Endothelial cell of umbilical vein (primary cell): ENCODE measurements at regions not wholly inside any gene's neighbourhood (a gene's known extent, or its start where the extent isn't known, plus 50 kb on each side); places are given as distances from the start of the nearest gene placed in this dataset.

Experiments
- BruUV-seq: library from RNA; stranded (reverse); fragments of 400-500 nt; replicated peaks from 2 replicates; lab custom pipeline; 2021; lab: Mats Ljungman, UMichigan
- CTCF ChIA-PET: fragments of 300-600, 350-600 bp; sonication (Branson Sonifier 250); formaldehyde crosslinking; loops from one replicate; lab custom pipeline; 2021; ENCODE audit warnings: antibody characterized with exemption, inconsistent platforms; lab: Charles Lee
- POLR2A ChIA-PET: fragments of 300-600, 350-600 bp; sonication (Branson Sonifier 250); formaldehyde crosslinking; loops from one replicate; lab custom pipeline; 2021; ENCODE audit warnings: antibody characterized with exemption, inconsistent platforms; lab: Charles Lee
- DNase-seq: peaks from one replicate; pipeline ENCODE4 v3.0.0-alpha.2; 2011; ENCODE audit warnings: low read depth, low spot score
- FAIRE-seq: peaks from 2 replicates; lab custom pipeline; 2011; peaks lifted over from hg19 to GRCh38; lab: Jason Lieb, UNC
- H2AFZ ChIP-seq: 2 replicates; pipeline ENCODE4 v1.6.0; 2012; ENCODE audit warnings: low read depth, low read length, control low read depth, inconsistent platforms
- H3K27ac ChIP-seq: 2 replicates; pipeline ENCODE4 v1.5.1; 2011; ENCODE audit warnings: low read depth, mild to moderate bottlenecking, control low read depth, low read length, moderate library complexity; ENCODE audit not compliant: insufficient read depth
- H3K27me3 ChIP-seq, 2 experiments: 2 replicates each; pipeline versions ENCODE4 v1.6.0 to v1.6.1; 2011; ENCODE audit warnings: low read length in 2 of 2, mixed read lengths in 1 of 2; ENCODE audit not compliant: control insufficient read depth in 2 of 2, insufficient read depth in 2 of 2
- H3K36me3 ChIP-seq, 2 experiments: 2 replicates in 1 of 2; 3 replicates in 1 of 2; pipeline ENCODE4 v1.5.1; 2011; ENCODE audit warnings: low read length in 2 of 2, mild to moderate bottlenecking in 1 of 2, moderate library complexity in 1 of 2; ENCODE audit not compliant: control insufficient read depth in 2 of 2, insufficient read depth in 2 of 2; ENCODE audit errors: extremely low read depth in 1 of 2
- H3K4me1 ChIP-seq: 3 replicates; pipeline ENCODE4 v1.5.1; 2011; ENCODE audit warnings: mild to moderate bottlenecking, low read length; ENCODE audit not compliant: control insufficient read depth, insufficient read depth; ENCODE audit errors: extremely low read depth
- H3K4me2 ChIP-seq: 2 replicates; pipeline ENCODE4 v1.6.1; 2011; ENCODE audit warnings: low read length, control low read depth, mixed read lengths; ENCODE audit not compliant: insufficient read depth
- H3K4me3 ChIP-seq, 3 experiments: fragments of 200-600 bp in 1 of 3; sonication (generic), shearing (Covaris generic) in 1 of 3; replicated peaks in 1 of 3; 2 replicates each; pipeline ENCODE4 v1.5.1; 2011 to 2016; ENCODE audit warnings: control low read depth in 3 of 3, low read length in 3 of 3, mild to moderate bottlenecking in 2 of 3, inconsistent platforms in 1 of 3, low read depth in 1 of 3, moderate library complexity in 1 of 3; ENCODE audit not compliant: insufficient read depth in 1 of 3
- H3K79me2 ChIP-seq: 2 replicates; pipeline ENCODE4 v1.6.0; 2012; ENCODE audit warnings: low read length, inconsistent platforms; ENCODE audit not compliant: control insufficient read depth, insufficient read depth
- H3K9ac ChIP-seq: replicated peaks from 2 replicates; pipeline ENCODE3; 2011; ENCODE audit warnings: low read length, control low read depth; ENCODE audit not compliant: insufficient read depth; ENCODE audit errors: extremely low read depth
- H3K9me1 ChIP-seq: replicated peaks from 3 replicates; pipeline ENCODE4 v1.6.0; 2011; ENCODE audit warnings: mild to moderate bottlenecking, low read length; ENCODE audit not compliant: control insufficient read depth, insufficient read depth; ENCODE audit errors: extremely low read depth
- H3K9me3 ChIP-seq: replicated peaks from 2 replicates; pipeline ENCODE4 v1.5.1; 2012; ENCODE audit warnings: low read length, inconsistent platforms; ENCODE audit not compliant: control insufficient read depth, insufficient read depth
- H4K20me1 ChIP-seq: replicated peaks from 2 replicates; pipeline ENCODE3; 2011; ENCODE audit warnings: mild to moderate bottlenecking, low read length; ENCODE audit not compliant: control insufficient read depth, insufficient read depth; ENCODE audit errors: extremely low read depth
- FOS ChIP-seq: IDR thresholded peaks from 2 replicates; pipeline ENCODE4 v1.6.1; 2011; ENCODE audit warnings: mild to moderate bottlenecking, low read length, moderate library complexity, borderline replicate concordance; ENCODE audit not compliant: insufficient read depth
- GATA2 ChIP-seq: IDR thresholded peaks from 2 replicates; pipeline ENCODE4 v1.7.0; 2011; ENCODE audit warnings: low read depth, mild to moderate bottlenecking, moderate library complexity, mixed read lengths, low read length; ENCODE audit not compliant: insufficient read length, insufficient read depth
- JUN ChIP-seq: IDR thresholded peaks from 2 replicates; pipeline ENCODE4 v1.6.1; 2011; ENCODE audit warnings: borderline replicate concordance, low read depth; ENCODE audit not compliant: insufficient read length, insufficient read depth
- MYC ChIP-seq: IDR thresholded peaks from one replicate; pipeline ENCODE4 v1.6.1; 2011; ENCODE audit warnings: mild to moderate bottlenecking, low read depth, low read length
- POLR2AphosphoS5 ChIP-seq: IDR thresholded peaks from 2 replicates; pipeline ENCODE4 v1.6.1; 2012; ENCODE audit warnings: low read depth, mild to moderate bottlenecking, control low read depth, low read length, moderate library complexity; ENCODE audit not compliant: insufficient read depth
- dilution Hi-C: fragments of 300-500 bp; cut with MboI; formaldehyde crosslinking; loops from one replicate; pipeline ENCODE4 v1.15.0; 2019; ENCODE audit warnings: low sequenced_read_pairs; ENCODE audit not compliant: extremely low pct_ligation_motif_present
- intact Hi-C: fragments of 100-400 bp; cut with micrococcal nuclease; formaldehyde crosslinking; loops from one replicate; pipeline ENCODE4 v1.10.0; 2022
- TF ChIP-seq, protein P1 (sequence below), 2 donors: IDR thresholded peaks; 1 replicate in 1 of 2; 2 replicates in 1 of 2; pipeline ENCODE4 v1.5.1; 2011; ENCODE audit warnings: low read length in 2 of 2, mild to moderate bottlenecking in 2 of 2, moderate library complexity in 2 of 2, control low read depth in 1 of 2, inconsistent platforms in 1 of 2, low read depth in 1 of 2; ENCODE audit not compliant: insufficient read depth in 1 of 2; ENCODE audit errors: extremely low read depth in 1 of 2
- TF ChIP-seq, protein P2 (sequence below): IDR thresholded peaks from 2 replicates; pipeline ENCODE4 v1.6.1; 2011; ENCODE audit not compliant: insufficient read depth, insufficient read length

DNA sequence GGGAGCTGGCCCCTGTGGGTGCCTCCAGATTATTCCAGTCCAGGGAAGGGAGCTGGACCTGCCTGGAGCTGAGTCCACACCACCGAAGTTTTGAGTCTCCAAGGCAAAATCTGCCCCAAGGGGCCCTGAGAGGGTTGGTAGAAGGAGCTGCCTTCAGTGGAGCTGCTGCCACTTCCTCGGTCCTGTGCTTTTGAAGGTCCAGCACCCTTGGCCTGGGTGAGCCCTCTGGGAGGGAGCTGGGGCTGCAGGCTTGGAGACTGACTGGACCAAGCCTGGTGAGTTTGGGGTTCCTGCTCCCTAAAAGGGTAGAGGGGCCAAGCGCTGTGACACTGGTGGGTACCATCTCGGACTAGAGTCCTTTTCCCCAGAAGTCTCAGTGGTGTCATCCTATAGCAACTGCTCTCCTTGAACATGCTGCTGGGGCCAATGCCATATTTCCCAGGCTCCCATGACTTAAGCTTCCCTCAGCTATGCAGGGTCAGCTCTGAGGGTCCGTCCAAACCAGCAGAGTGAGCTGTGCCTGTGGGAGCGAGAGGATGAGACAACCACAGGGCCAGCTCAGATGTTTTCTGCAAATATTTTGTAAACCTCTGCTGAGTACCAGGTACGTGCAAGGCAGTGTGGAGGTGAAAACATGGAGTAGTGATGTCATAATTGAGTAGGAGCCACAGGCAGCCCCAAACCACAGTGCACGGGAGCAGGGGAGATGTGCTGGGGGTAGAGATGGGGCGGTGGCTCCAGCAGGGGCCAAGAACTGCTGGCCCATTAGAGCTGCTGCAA is 96.0 kb downstream of the ABHD5 start:
- Histone ChIP-seq H2AFZ (no peak overlapping the region), H3K36me3 (no peaks in the 10 kb centered on the region), H3K9me1 (no peaks in the 10 kb centered on the region), H3K4me1 (no peaks in the 10 kb centered on the region), H3K4me2 (no peak overlapping the region), H3K9me3 (no peaks in the 10 kb centered on the region), H3K27ac (no peak overlapping the region), H3K9ac (no peak overlapping the region), H4K20me1 (no peaks in the 10 kb centered on the region), H3K27me3 (peaks cover 6 to 19% of the 10 kb centered on the region in 2 experiments), H3K4me3 (no peak overlapping the region), H3K79me2 (no peaks in the 10 kb centered on the region)
- TF ChIP-seq, protein P1, sequence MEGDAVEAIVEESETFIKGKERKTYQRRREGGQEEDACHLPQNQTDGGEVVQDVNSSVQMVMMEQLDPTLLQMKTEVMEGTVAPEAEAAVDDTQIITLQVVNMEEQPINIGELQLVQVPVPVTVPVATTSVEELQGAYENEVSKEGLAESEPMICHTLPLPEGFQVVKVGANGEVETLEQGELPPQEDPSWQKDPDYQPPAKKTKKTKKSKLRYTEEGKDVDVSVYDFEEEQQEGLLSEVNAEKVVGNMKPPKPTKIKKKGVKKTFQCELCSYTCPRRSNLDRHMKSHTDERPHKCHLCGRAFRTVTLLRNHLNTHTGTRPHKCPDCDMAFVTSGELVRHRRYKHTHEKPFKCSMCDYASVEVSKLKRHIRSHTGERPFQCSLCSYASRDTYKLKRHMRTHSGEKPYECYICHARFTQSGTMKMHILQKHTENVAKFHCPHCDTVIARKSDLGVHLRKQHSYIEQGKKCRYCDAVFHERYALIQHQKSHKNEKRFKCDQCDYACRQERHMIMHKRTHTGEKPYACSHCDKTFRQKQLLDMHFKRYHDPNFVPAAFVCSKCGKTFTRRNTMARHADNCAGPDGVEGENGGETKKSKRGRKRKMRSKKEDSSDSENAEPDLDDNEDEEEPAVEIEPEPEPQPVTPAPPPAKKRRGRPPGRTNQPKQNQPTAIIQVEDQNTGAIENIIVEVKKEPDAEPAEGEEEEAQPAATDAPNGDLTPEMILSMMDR (IDR thresholded peaks at IDR 0.05; ENCODE audit: extremely low read depth in 1 of 2, insufficient read depth in 1 of 2, low read depth in 1 of 2, low read length in 2 of 2): no peak
- no peak for TF ChIP-seq POLR2AphosphoS5
- TF ChIP-seq FOS: no peak
- TF ChIP-seq MYC: no peak
- TF ChIP-seq, protein P2, sequence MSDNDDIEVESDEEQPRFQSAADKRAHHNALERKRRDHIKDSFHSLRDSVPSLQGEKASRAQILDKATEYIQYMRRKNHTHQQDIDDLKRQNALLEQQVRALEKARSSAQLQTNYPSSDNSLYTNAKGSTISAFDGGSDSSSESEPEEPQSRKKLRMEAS: no peak
- no peak for TF ChIP-seq GATA2
- no peak for TF ChIP-seq JUN
- DNase-seq (no peak), FAIRE-seq (no peak)
- no TSS peak for BruUV-seq
- POLR2A ChIA-PET: no interaction called here
- CTCF ChIA-PET: interaction anchor here (1.7 kb wide), 1 partner anchor 18 kb away, joined by 9 read pairs; no protein-coding TSS in a partner anchor
- intact Hi-C loops: no loop called here
- dilution Hi-C loops: no loop called here
